GM18868 (cell line): ENCODE measurements at regions not wholly inside any gene's neighbourhood (a gene's known extent, or its start where the extent isn't known, plus 50 kb on each side); places are given as distances from the start of the nearest gene placed in this dataset.
"Not testable (repeated sequence)": the region's sequence is repeated elsewhere in the genome, so short reads cannot be mapped to it uniquely, and the experiment has no call there.

Experiments used
- ATAC-seq: cut with Tn5 transposase; IDR thresholded peaks from one replicate; pipeline ENCODE4 v1.9.1; 2021; ENCODE audit warnings: mild to moderate bottlenecking, moderate library complexity; ENCODE audit not compliant: unreplicated experiment

- ATAC-seq = peak; percentile 74
Measured at GRCh38 chr10:128178302-128178958, 52.2 kb upstream of the MKI67 start.

- no peak for ATAC-seq
Measured at GRCh38 chr10:128180843-128181242, 54.6 kb upstream of the MKI67 start.

GRCh38 chr10:128185627-128186026 lies 59.4 kb upstream of the MKI67 start:
- ATAC-seq = no peak

- ATAC-seq = no peak
Measured at GRCh38 chr10:128186959-128187787, 61.0 kb upstream of the MKI67 start.

- ATAC-seq = no peak
Measured at GRCh38 chr10:128187788-128188185, 61.6 kb upstream of the MKI67 start.

GRCh38 chr10:128189176-128189575 lies 63.0 kb upstream of the MKI67 start:
- ATAC-seq = no peak

GRCh38 chr10:128191847-128192246 lies 65.6 kb upstream of the MKI67 start:
- no peak for ATAC-seq

GRCh38 chr10:128201826-128202225 lies 75.6 kb upstream of the MKI67 start:
- ATAC-seq = not testable (repeated sequence)

- no peak for ATAC-seq
Measured at GRCh38 chr10:128203028-128203427, 76.8 kb upstream of the MKI67 start.

- ATAC-seq = not testable (repeated sequence)
Measured at GRCh38 chr10:128205591-128205990, 79.4 kb upstream of the MKI67 start.

- ATAC-seq = no peak
Measured at GRCh38 chr10:128206676-128207075, 80.5 kb upstream of the MKI67 start.

GRCh38 chr10:128209862-128210214 lies 83.6 kb upstream of the MKI67 start:
- no peak for ATAC-seq

- ATAC-seq = peak; percentile 61
Measured at GRCh38 chr10:128210215-128211063, 84.2 kb upstream of the MKI67 start.

- ATAC-seq = no peak
Measured at GRCh38 chr10:128211064-128211504, 84.9 kb upstream of the MKI67 start.

- peak; percentile 94 for ATAC-seq
Measured at GRCh38 chr10:128211953-128212727, 85.9 kb upstream of the MKI67 start.

GRCh38 chr10:128213156-128213555 lies 86.9 kb upstream of the MKI67 start:
- no peak for ATAC-seq

GRCh38 chr10:128215733-128216132 lies 89.5 kb upstream of the MKI67 start:
- ATAC-seq = no peak

- ATAC-seq = no peak
Measured at GRCh38 chr10:128217136-128217535, 90.9 kb upstream of the MKI67 start.

- ATAC-seq = no peak
Measured at GRCh38 chr10:128218161-128218560, 91.9 kb upstream of the MKI67 start.

- no peak for ATAC-seq
Measured at GRCh38 chr10:128219295-128219694, 93.1 kb upstream of the MKI67 start.

- no peak for ATAC-seq
Measured at GRCh38 chr10:128220021-128220420, 93.8 kb upstream of the MKI67 start.
